ENCODE measurements at regions not wholly inside any gene's neighbourhood (a gene's known extent, or its start where the extent isn't known, plus 50 kb on each side); places are given as distances from the start of the nearest gene placed in this dataset.
A peak's percentile ranks its signal among the peaks of the same experiment; 100 is the strongest.

- Histone ChIP-seq H4K20me1 (ENCODE audit: insufficient read depth, poor library complexity, severe bottlenecking) (no peaks in the 10 kb centered on the region), H3K9me2 (replicated peaks; ENCODE audit: insufficient read depth) (no peaks in the 10 kb centered on the region), H3K4me3 (no peak overlapping the region), H2AFZ (no peak overlapping the region), H3K27me3 (no peaks in the 10 kb centered on the region), H3K27ac (peak overlapping the region; percentile 56), H3K36me3 (replicated peaks; ENCODE audit: insufficient read depth, low read depth) (no peaks in the 10 kb centered on the region), H3K79me2 (no peaks in the 10 kb centered on the region), H3K4me2 (no peak overlapping the region), H3K9me3 (ENCODE audit: low read depth) (no peaks in the 10 kb centered on the region), H3K4me1 (ENCODE audit: insufficient read depth) (peaks cover 2% of the 10 kb centered on the region)
- no peak for DNase-seq (ENCODE audit: low spot score)
- WGBS (ENCODE audit: low lambda C conversion rate, missing lambda C conversion rate) = 55% methylated on average over 1 of the region's 1 CpG
- TF ChIP-seq EZH2phosphoT487 (IDR thresholded peaks at IDR 0.05; ENCODE audit: low read depth, severe bottlenecking, unreplicated experiment) (no peak), CTCF (IDR thresholded peaks at IDR 0.05; ENCODE audit: poor library complexity) (no peak), EZH2 (IDR thresholded peaks at IDR 0.05; ENCODE audit: borderline replicate concordance) (no peak)
These were observed 268.3 kb downstream of the FBXO15 start for GRCh38 chr18:73879328-73879727.

- H3K79me2 ChIP-seq = no peaks in the 10 kb centered on the region
These were observed 278.5 kb downstream of the FBXO15 start for GRCh38 chr18:73869182-73869581.

GRCh38 chr18:73861771-73862170 is 285.9 kb downstream of the FBXO15 start:
- Histone ChIP-seq H3K27me3 (no peaks in the 10 kb centered on the region), H3K27ac (no peak overlapping the region), H3K4me1 (ENCODE audit: insufficient read depth) (no peaks in the 10 kb centered on the region), H3K9me3 (ENCODE audit: low read depth) (no peaks in the 10 kb centered on the region), H3K9me2 (replicated peaks; ENCODE audit: insufficient read depth) (no peaks in the 10 kb centered on the region), H2AFZ (no peak overlapping the region), H3K36me3 (replicated peaks; ENCODE audit: insufficient read depth, low read depth) (no peaks in the 10 kb centered on the region), H3K4me3 (no peak overlapping the region), H3K4me2 (no peak overlapping the region), H4K20me1 (ENCODE audit: insufficient read depth, poor library complexity, severe bottlenecking) (no peaks in the 10 kb centered on the region), H3K79me2 (no peaks in the 10 kb centered on the region)
- no peak for DNase-seq (ENCODE audit: low spot score)
- TF ChIP-seq EZH2 (IDR thresholded peaks at IDR 0.05; ENCODE audit: borderline replicate concordance) = no peak
- no peak for TF ChIP-seq EZH2phosphoT487 (IDR thresholded peaks at IDR 0.05; ENCODE audit: low read depth, severe bottlenecking, unreplicated experiment)
- no peak for TF ChIP-seq CTCF (IDR thresholded peaks at IDR 0.05; ENCODE audit: poor library complexity)
- WGBS (ENCODE audit: low lambda C conversion rate, missing lambda C conversion rate) = 86% methylated on average over 6 of the region's 6 CpGs

More at GRCh38 chr18:73869182-73869581, 278.5 kb downstream of the FBXO15 start:
- H3K9me2 ChIP-seq (replicated peaks; ENCODE audit: insufficient read depth) = no peaks in the 10 kb centered on the region
- H3K4me2 ChIP-seq = no peak overlapping the region
- DNase-seq (ENCODE audit: low spot score) = no peak
- H3K27me3 ChIP-seq = no peaks in the 10 kb centered on the region
- 80% methylated on average over 3 of the region's 3 CpGs for WGBS (ENCODE audit: low lambda C conversion rate, missing lambda C conversion rate)
- no peaks in the 10 kb centered on the region for H3K9me3 ChIP-seq (ENCODE audit: low read depth)
- no peaks in the 10 kb centered on the region for H3K4me1 ChIP-seq (ENCODE audit: insufficient read depth)
- H4K20me1 ChIP-seq (ENCODE audit: insufficient read depth, poor library complexity, severe bottlenecking) = no peaks in the 10 kb centered on the region
- no peak overlapping the region for H3K4me3 ChIP-seq
- H3K36me3 ChIP-seq (replicated peaks; ENCODE audit: insufficient read depth, low read depth) = no peaks in the 10 kb centered on the region
- H2AFZ ChIP-seq = no peak overlapping the region
- no peak overlapping the region for H3K27ac ChIP-seq
- TF ChIP-seq EZH2 (IDR thresholded peaks at IDR 0.05; ENCODE audit: borderline replicate concordance) (no peak), EZH2phosphoT487 (IDR thresholded peaks at IDR 0.05; ENCODE audit: low read depth, severe bottlenecking, unreplicated experiment) (no peak), CTCF (IDR thresholded peaks at IDR 0.05; ENCODE audit: poor library complexity) (no peak)

All from hepatocyte (in vitro differentiated cells).